ENCODE measurements at regions not wholly inside any gene's neighbourhood (a gene's known extent, or its start where the extent isn't known, plus 50 kb on each side); places are given as distances from the start of the nearest gene placed in this dataset.
A peak's percentile ranks its signal among the peaks of the same experiment; 100 is the strongest.

DNA sequence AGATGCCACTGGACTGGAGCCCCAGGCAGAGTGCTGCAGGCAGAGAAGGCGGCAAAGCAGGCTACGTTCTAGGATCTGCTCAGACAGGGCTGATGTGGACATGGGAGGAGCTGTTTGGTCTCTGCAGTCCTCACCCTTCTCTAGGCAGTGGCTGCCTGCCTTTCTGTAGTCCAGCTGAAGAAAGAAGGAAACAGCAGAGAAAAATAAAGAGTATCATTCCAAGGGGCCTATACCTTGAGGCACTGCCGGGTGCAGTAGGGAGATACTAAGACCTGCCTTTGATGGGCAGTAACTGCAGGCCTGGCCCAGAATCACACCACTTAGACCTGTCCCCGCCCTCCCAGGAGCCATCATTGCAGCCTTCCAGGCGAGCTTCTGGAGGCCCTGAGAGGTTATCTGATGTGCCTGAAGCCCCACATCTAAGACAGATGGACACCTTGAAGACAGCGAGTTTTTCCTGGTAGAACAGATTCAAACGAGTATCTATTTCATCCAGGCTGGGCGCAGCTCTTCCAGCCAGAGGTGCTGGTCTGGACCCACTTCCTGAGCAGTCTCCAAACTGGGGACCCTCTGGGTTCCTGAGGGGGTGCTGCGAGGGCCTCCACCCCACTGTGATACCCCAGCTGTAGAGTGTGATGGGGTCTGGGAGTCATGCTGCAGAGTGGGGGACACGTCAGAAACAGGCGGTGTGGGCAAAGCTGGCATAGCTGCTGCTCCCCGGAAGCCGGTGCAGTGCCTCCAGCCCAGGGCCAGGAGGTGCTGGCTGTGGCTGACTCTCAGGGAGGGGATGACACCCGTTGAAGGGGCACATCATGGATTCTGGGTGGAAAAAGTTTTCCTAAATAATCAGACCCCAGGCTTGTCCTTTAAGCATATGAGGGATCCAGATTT is 87.3 kb upstream of the OTOS start:
- peak; percentile 21 for DNase-seq

DNA sequence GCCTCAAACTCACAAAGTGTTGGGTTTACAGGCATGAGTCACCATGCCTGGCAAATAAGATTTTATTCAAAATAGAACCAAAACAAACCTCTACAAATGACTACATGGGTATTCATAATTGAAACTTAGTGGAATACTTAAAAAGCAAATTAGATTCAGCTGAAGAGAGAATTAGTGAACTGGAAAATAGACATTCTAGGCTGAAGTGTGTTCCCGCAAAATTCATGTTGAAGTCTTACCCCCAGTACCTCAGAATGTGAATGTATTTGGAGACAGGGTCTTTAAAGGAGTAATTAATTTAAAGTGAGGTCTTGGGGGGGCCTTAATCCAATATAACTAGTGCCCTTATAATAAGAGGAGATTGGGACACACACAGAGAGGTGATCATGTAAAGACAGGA is 88.5 kb upstream of the OTOS start:
- no peak for DNase-seq

DNA sequence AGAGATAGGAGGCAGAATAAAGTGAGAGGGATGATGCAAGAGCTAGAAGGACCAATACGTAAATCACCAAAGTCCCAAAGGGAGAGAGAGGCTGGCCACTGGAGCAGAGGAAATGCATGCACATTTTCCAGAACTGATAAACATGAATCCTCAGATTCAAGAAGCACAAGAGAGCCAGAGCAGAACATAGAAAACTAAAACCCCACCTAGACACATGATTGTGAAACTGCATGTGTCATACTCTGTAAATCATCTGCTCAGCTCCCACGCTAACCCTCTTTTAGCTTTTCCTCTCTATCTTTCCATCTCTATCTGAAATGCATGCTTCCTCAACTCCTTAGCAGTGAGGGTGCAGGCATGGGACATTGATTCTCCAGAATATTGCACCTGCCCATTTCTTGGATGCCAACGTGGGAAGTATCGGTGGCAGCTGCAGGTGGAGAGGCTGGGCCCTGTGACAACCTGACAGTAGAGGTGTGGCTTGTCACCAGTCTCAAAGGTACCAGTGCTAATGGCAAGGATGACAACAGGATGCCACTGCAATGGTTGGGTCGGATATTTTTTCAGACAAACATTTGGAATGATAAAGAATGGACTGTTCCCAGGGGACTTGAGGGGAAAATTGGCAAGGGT is 89.3 kb upstream of the OTOS start:
- no peak for DNase-seq

DNA sequence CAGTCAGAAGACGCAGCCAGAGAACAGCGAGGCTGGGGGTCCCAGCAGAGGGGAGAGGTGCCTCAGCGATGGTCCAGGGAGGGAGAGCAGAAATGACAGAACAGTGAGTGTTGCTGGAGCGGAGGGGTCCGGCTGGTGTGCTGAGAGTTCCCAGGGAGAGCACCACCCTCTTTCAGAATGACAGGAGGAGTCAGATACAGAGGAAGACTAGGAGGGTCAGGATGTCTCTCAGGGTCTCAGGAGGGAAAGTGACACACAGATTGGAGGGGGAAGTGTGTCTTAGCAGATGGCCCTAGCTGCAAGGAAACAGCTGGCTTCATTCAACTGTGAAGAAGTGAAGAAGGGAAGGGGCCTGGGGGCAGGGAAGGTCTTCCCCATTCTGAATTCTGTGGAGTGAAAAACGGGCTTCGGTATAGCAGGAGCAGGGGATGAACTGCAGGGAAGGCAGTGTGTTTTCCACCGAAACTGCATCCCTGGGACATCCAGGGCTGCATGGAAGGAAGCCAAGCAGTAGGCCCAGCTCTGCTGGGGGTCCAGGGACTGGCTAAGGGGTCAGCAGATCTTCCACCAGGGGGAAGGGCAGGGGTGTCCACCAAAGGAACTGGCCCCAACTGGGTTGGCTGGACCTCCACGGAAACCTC is 90.0 kb upstream of the OTOS start:
- no peak for DNase-seq

DNA sequence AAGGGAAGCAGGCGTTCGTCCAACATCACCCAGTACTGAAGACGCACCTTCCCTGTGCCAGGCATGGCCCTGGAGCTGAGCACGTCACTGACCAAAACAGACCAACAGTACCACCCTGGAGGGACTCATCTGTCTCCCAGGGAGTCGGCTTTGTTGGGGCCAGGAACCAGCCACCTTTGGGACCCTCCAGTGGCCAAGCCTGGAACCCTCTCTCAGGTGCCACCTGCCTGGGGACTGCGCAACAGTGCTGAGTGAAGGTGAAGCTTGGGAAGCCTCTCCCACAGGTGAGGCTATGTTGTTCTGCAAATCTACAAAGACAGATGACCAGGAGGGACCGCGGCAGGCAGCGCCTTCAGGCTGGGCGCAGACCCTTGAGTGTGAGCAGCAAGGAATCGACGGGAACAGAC is 91.4 kb upstream of the OTOS start:
- peak; percentile 25 for DNase-seq

DNA sequence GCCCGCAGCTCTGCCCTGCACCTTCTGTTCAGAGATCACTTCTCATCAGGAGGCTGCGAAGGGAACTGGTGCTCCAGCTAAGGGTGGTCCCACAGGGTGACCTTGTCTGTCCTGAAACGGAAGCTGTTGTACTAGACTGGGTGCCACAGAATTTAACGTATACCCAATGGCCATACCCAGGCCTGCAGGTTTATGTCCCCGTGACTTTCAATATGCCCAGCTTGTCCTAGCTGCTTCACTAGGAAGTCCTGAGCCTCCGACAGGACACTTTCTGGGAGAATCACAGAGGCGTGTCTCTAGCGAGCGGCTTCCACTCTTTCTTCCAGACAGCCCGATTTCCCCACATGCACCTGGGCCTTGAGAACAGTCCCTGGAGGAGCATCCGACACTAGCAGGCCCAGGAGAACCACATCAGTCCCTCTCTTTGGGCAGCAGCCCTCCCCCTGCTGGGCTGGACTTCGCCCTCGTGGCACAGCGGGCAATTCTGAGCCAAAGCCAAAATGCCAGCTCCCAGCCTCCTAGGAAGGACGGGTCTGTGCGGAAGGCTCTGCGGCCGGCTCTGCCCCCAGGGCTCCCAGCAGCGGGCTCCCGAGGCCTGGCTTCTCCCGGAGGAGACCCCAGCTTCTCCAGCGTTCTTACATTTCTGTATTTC is 91.9 kb upstream of the OTOS start:
- DNase-seq, result no peak

DNA sequence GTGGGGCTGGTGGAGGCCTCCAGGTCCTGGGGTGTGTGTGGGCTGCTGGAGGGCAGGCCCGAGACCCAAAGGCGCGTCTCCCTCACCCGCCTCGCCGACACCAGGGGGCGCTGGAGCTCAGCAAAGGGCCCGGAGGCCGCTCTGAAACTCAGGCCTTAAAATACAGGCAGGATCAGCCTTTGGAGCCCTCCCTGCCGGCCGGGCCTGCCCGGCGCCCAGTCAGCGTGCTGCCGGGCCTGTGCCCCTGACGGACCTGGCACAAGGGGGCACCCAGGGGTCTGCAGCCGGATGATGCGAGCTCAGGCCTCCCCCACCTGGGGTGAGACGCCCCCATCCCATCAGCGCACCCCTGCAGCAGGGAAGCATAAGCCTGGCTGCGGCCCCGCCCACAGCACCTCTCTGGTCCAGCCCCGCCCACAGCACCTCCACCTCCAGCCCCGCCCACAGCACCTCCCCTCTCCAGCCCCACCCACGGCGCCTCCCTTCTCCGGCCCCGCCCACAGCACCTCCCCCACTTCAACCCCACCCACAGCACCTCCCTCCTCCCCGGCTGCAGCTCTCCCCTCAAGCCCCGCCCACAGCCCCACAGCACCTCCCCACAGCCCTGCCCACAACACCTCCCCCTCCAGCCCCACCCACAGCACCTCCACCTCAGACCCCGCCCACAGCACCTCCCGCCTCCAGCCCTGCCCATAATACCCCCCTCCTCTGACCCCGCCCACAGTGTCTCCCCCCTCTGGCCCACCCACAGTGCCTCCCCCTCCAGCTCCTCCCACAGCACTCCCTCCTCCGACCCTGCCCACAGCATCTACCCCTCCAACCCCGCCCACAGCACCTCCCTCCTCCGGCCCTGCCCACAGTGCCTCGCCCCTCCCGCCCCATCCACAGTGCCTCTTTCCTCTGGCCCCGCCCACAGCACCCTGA is 92.8 kb upstream of the OTOS start:
- peak; percentile 72 for DNase-seq

DNA sequence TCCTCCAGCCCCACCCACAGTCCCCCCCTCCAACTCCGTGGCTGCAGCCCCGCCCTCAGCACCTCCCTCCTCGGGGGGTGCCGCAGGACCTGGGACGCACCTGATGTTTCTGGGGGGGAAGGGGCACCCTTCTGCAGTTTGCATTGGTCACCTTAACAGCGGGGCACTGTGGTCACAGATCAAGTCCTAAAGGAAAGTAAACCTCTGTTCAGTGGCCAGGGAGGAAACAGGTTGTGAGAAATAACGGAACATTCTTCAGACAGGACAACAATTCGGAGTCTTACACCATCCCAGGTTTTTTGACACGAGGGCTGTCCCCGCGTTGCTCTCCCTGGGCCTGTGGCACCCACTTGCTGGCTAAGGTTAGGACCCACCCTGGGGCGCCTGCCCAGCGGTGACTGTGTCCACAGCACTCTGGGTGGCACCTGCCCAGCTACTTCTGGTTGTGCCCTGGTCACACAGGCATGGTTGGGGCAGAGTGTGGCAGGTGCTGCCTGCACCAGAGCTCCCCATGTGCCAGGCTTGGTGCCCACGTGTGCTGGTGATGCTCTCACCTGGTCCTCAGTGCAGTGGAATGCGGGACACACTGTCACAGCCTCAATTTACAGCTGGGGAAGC is 93.5 kb upstream of the OTOS start:
- DNase-seq, result peak; percentile 25

DNA sequence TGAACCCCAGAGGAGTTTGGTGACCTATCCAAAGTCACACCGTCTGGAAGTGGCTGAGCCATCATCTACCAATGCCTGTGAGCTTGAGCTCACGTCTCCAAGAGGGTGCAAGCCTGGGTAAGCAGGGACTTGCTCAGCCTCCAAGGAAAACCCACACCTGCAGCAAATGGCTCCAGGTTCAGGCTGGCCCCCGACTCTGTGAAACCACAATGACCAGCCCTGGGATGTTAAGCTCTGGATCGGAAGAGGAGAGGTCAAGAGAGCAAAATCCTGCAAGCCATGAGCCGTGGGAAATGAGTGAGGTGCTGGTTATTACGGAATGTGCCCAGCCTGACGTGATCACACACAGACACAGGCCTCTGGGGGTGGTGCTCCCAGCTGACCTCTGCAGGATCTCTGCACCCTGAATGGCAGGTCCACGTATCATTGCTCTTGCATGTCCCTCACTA is 94.1 kb upstream of the OTOS start:
- DNase-seq, result no peak

DNA sequence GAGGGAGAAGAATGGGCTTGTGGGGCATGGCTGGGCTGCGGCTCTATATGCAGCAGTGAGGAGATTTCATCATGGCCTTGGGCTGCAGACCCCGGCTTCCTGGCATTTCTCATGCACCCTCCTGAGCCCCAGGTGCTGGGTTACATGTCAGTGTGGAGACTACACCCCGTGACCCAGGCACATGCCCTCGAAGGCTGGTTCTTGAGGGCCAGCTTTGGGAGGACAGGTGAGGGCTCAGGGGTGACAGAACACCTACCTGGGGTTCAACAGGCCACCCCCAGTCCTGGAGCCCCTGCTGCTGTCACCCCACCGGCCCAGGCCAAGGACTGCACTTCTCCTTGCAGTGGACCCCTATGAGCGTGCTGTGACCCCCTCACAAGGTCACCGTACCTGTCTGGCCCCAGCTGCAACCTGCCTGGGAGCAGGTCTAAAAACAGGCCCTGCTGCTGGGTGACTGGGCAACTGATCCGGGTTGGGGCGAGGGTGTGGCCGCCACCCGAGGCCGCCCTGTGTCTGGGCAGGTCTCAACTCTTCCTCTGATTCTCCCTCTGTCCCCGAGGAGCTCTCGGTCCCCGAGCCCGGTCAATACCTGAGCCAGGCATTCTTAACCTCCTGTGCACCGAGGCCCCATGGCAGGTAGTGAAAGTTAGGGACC is 94.8 kb upstream of the OTOS start:
- DNase-seq, result peak; percentile 18

DNA sequence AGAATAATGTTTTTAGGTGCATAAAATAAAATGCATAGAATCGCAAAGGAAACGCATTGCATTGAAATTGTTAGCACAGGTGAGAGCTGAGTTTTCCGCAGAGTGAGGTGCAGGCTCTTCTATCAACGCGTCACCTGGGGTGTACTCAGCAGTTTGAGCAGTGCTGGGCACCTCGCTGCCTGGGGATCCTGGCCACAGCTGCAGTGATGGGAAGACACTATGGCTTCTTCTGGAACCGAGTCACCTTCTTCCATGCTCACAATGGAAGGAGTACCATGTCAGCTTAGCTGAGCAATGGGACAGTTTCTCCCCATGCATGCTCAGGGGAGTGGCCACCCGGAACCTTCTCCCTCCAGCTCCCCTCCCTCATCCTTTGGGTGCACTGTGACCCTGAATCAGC is 95.4 kb upstream of the OTOS start:
- DNase-seq, result no peak

DNA sequence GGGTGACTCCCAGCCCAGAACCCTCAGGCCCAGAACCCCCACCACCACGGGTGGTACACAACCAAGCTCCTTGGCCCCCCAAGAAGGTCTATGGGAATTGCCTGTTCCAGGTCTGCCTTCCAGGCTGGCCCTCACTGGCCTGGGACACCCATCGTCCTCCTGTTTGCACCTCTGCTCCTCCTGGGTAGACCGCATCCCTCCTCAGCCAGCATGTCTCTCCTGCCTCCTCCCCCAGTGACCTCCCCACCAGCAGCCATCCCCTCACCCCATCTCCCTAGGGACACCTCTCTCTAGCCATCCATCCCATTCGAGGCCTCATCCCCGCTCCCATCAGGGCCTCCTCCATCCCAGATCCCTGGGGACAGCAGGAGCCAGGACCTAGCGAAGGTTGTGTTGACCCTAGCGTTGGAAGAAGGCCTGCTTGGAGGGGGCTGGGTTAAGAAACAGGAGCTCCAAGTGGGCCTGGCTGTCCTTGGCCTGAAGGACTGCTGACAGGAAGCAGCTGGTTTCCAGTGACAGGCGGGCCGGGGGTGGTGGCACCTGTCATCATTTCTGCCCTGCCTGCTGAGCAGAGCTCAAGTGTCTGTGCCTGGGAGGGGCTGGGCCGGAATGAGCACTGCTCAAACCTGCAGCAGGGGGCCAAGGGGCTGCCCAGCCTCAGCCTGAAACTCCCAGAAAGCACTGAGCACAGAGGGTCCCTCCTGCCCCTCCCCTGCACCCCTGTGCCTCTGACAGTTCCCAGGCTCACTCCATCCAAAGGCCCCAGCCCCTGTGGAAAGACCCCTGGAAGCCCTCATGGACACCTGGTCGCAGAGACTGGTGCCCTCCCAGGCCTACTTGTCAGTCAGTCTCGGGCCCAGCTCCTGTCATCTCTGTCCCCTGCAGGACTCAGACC is 96.0 kb upstream of the OTOS start:
- peak; percentile 27 for DNase-seq

DNA sequence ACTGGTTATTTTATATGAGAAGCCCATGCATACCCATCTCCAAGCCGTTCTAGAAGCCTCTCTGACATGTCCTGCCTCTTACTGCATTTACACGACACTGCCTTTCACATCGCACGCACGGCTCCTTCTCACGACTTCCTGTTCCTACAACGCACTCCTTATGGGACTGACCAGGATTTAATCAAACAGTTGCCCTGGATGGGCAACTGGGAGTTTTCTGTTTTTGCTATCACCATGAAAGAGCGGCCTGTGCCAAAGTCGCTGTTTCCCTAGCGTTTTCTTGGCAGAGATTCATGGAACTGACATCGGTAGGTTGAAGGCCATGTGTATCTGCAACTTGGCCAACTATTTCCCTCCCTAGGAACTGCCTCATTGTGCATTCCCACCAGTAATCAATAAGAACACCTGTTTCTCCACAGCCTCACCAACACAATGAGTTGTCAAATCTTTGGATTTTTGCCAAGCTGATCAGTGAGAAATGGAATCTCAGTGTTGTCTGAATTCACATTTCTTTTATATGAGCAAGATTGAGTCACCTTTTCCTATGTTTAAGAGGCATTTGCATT is 97.2 kb upstream of the OTOS start:
- no peak for DNase-seq

DNA sequence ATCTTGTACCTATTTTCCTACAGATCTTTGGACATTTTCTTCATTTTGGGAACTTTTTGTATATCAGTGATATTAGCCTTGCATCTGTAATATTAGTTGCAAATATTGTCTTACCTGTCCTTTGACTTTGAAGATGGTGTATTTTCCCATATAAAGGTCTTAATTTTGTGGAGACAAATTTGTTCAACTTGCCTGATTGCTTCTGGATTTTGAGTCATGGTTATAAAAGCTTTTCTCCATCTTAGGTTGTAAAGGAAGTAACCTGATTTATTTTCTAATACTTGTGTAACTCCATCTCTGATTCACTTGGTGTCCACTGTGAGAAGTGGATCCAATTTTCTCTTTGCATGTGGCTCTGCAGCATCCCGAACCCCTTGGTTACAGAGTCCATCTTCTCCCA is 97.7 kb upstream of the OTOS start:
- no peak for DNase-seq

DNA sequence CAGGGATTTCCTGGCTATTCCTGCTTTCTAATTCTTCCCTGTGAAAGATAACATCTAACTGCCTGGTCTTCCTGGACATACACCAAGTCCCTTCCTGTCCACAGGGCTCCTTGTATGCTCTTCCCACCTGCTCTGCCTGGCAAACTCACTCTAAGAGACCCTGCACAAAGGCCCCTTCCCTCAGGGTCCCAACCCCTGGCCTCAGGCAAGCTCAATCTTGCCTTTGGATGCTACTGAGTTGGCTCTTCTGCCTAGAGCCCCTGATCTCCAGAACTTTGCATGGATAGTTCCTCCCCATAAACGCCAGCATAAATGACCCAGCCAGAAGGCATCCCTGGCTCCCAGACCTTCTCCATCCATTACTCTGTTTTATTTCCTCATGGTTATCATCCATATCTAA is 98.3 kb upstream of the OTOS start:
- no peak for DNase-seq

DNA sequence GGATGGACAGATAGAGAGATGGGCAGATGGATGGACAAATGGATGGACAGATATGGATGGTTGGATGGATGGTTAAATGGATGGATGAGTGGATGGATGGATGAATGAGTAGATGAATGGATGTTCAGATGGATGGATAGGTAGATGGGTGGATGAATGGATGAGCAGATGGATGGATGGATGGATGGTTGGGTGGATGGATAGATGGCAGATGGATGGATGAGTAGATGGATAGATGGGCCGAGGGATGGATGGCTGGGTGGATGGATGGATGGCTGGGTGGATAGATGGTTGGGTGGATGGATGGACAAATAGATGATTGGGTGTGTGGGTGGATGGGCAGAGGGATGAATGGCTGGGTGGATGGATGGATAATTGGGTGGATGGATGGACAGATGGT is 98.9 kb upstream of the OTOS start:
- DNase-seq, result no peak

DNA sequence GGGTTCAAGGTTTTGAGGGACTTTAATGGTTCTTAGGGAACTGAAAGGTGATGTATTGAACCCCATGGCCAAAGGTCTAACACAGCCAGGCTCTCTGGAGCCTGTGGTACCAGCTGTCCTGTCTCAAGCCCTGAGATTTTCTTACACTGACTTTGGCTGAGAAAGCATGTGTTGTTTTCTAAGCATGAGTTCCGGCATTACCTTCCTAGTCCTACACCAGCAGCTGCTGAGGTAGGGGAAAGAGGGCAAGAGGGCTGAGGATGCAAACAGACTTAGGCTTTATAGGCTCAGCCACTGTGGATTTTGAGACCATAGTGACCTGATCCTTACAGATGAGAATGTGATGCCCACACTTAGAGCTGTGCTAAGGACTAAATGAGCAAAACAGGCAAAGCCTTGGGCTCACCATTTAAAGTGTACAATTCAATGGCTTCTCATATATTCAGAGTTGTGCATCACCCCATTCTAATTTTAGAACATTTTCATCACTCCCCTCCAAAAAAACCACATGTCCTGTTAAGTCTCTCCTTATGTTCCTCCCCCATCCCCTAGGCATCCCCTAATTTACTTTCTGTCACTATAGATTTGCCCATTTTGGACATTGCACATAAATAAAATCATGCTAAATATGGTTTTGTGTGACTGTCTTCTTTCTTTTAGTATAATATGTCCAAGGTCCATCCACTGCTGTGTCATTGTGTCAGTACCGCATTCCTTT is 99.7 kb upstream of the OTOS start:
- DNase-seq, result no peak

DNA sequence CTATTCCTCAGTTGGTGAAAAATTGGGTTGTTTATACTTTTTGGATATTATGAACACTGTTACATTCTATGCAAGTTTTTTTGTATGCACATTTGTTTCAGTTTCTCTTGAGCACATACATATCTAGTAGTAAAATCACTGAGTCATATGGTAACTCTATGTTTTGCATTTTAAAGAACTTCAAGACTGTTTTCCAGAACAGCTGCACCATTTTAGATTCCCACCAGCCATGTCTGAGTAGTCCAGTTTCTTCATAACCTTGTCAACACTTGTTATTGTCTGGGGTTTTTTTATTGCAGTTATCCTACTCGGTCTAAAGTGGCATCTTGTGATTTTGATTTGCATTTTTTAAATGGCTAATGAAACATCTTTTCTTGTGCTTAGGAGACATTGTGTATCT is 100.3 kb upstream of the OTOS start:
- DNase-seq, result no peak

DNA sequence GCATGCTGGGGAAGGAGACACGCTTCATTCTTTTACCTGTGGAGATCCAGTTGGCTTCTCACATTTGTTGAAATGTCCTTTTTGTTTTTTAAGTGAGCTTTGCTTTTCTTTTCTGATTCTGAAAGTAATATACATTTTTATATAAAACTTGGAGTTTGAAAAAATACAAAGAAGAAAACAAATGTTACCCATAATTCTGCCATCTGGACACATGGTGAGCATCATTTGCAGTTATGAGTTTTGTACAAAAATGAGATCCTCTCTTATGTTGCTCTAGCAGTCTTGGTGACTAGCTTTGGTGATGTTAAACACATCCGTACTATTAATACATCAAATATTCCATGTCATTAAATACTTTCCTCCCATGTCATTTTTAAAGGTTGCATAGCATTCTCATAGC is 101.1 kb upstream of the OTOS start:
- DNase-seq, result no peak
